Stimulated activated memory B cell treated with anti-CD40 and anti-IgM and Interleukin-4, amounts not matched to agents 10 μg/mL and 1 μg/mL and 100 μg/mL, for 72 hours (primary cell): ENCODE measurements at regions not wholly inside any gene's neighbourhood (a gene's known extent, or its start where the extent isn't known, plus 50 kb on each side); places are given as distances from the start of the nearest gene placed in this dataset.

Experiments
- ATAC-seq: fragments of 150-1000 bp; cut with Tn5 transposase; 2 replicates; pipeline ENCODE4 v1.10.0; 2021
- H3K27ac Mint-ChIP-seq: one replicate; pipeline ENCODE4 v1.8.0; 2022; ENCODE audit warnings: mild to moderate bottlenecking, mixed read lengths
- H3K27me3 Mint-ChIP-seq: one replicate; pipeline ENCODE4 v1.8.0; 2022; ENCODE audit warnings: mixed read lengths
- H3K36me3 Mint-ChIP-seq: one replicate; pipeline ENCODE4 v1.8.0; 2022; ENCODE audit warnings: mixed read lengths
- H3K4me1 Mint-ChIP-seq: one replicate; pipeline ENCODE4 v1.8.0; 2022; ENCODE audit warnings: mixed read lengths
- H3K4me3 Mint-ChIP-seq: one replicate; pipeline ENCODE4 v1.8.0; 2022; ENCODE audit warnings: mild to moderate bottlenecking, moderate library complexity, mixed read lengths
- H3K9me3 Mint-ChIP-seq: one replicate; pipeline ENCODE4 v1.8.0; 2022; ENCODE audit warnings: mixed read lengths

GRCh38 chr4:11497972-11498371 lies 69.3 kb upstream of the HS3ST1 start:
- no peak for ATAC-seq
- Mint-ChIP-seq H3K4me3 (no peak overlapping the region), H3K27ac (no peak overlapping the region), H3K4me1 (no peaks in the 10 kb centered on the region), H3K27me3 (peaks cover 11% of the 10 kb centered on the region), H3K9me3 (peaks cover 6% of the 10 kb centered on the region), H3K36me3 (no peaks in the 10 kb centered on the region)

GRCh38 chr4:11497212-11497806 lies 68.6 kb upstream of the HS3ST1 start:
- H3K36me3 Mint-ChIP-seq: no peaks in the 10 kb centered on the region
- no peaks in the 10 kb centered on the region for H3K4me1 Mint-ChIP-seq
- peaks cover 11% of the 10 kb centered on the region for H3K27me3 Mint-ChIP-seq
- peaks cover 6% of the 10 kb centered on the region for H3K9me3 Mint-ChIP-seq
- H3K27ac Mint-ChIP-seq: no peak overlapping the region
- H3K4me3 Mint-ChIP-seq: no peak overlapping the region
- no peak for ATAC-seq

GRCh38 chr4:11496351-11496829 lies 67.7 kb upstream of the HS3ST1 start:
- Mint-ChIP-seq H3K27ac (no peak overlapping the region), H3K36me3 (no peaks in the 10 kb centered on the region)
- ATAC-seq: no peak

GRCh38 chr4:11495818-11496217 lies 67.1 kb upstream of the HS3ST1 start:
- no peak overlapping the region for H3K4me3 Mint-ChIP-seq
- no peak overlapping the region for H3K27ac Mint-ChIP-seq
- H3K4me1 Mint-ChIP-seq: peaks cover 4% of the 10 kb centered on the region
- peaks cover 11% of the 10 kb centered on the region for H3K27me3 Mint-ChIP-seq
- H3K9me3 Mint-ChIP-seq: peaks cover 3% of the 10 kb centered on the region
- H3K36me3 Mint-ChIP-seq: no peaks in the 10 kb centered on the region
- no peak for ATAC-seq

More at GRCh38 chr4:11496351-11496829, 67.7 kb upstream of the HS3ST1 start:
- no peak overlapping the region for H3K4me3 Mint-ChIP-seq
- H3K9me3 Mint-ChIP-seq: peaks cover 3% of the 10 kb centered on the region
- H3K27me3 Mint-ChIP-seq: peaks cover 11% of the 10 kb centered on the region
- H3K4me1 Mint-ChIP-seq: no peaks in the 10 kb centered on the region

GRCh38 chr4:11495291-11495690 lies 66.6 kb upstream of the HS3ST1 start:
- no peak for ATAC-seq
- Mint-ChIP-seq H3K27ac (no peak overlapping the region), H3K27me3 (peaks cover 11% of the 10 kb centered on the region), H3K36me3 (no peaks in the 10 kb centered on the region), H3K4me1 (peaks cover 9% of the 10 kb centered on the region), H3K9me3 (peaks cover 3% of the 10 kb centered on the region), H3K4me3 (no peak overlapping the region)

GRCh38 chr4:11494232-11494631 lies 65.5 kb upstream of the HS3ST1 start:
- Mint-ChIP-seq H3K27ac (no peak overlapping the region), H3K4me3 (no peak overlapping the region), H3K27me3 (peaks cover 11% of the 10 kb centered on the region), H3K36me3 (no peaks in the 10 kb centered on the region), H3K9me3 (peaks cover 3% of the 10 kb centered on the region), H3K4me1 (peaks cover 14% of the 10 kb centered on the region)
- no peak for ATAC-seq

GRCh38 chr4:11489453-11490083 lies 60.9 kb upstream of the HS3ST1 start:
- Mint-ChIP-seq H3K27ac (no peak overlapping the region), H3K9me3 (no peaks in the 10 kb centered on the region), H3K27me3 (peaks cover 4% of the 10 kb centered on the region), H3K4me1 (peaks cover 19% of the 10 kb centered on the region), H3K36me3 (no peaks in the 10 kb centered on the region), H3K4me3 (no peak overlapping the region)
- ATAC-seq: no peak

- H3K9me3 Mint-ChIP-seq: no peaks in the 10 kb centered on the region
- no peaks in the 10 kb centered on the region for H3K36me3 Mint-ChIP-seq
- no peak overlapping the region for H3K27ac Mint-ChIP-seq
- no peak overlapping the region for H3K4me3 Mint-ChIP-seq
- H3K4me1 Mint-ChIP-seq: peaks cover 19% of the 10 kb centered on the region
- no peaks in the 10 kb centered on the region for H3K27me3 Mint-ChIP-seq
- ATAC-seq: no peak
Observed at GRCh38 chr4:11488657-11489452, 60.2 kb upstream of the HS3ST1 start.

- Mint-ChIP-seq H3K4me1 (peaks cover 19% of the 10 kb centered on the region), H3K9me3 (no peaks in the 10 kb centered on the region), H3K36me3 (no peaks in the 10 kb centered on the region), H3K27me3 (no peaks in the 10 kb centered on the region), H3K27ac (no peak overlapping the region), H3K4me3 (no peak overlapping the region)
- ATAC-seq: no peak
Observed at GRCh38 chr4:11487868-11488544, 59.3 kb upstream of the HS3ST1 start.

- H3K36me3 Mint-ChIP-seq: no peaks in the 10 kb centered on the region
- no peak for ATAC-seq
- H3K27me3 Mint-ChIP-seq: no peaks in the 10 kb centered on the region
- peaks cover 19% of the 10 kb centered on the region for H3K4me1 Mint-ChIP-seq
- no peak overlapping the region for H3K4me3 Mint-ChIP-seq
- H3K27ac Mint-ChIP-seq: no peak overlapping the region
- H3K9me3 Mint-ChIP-seq: no peaks in the 10 kb centered on the region
Observed at GRCh38 chr4:11487139-11487538, 58.4 kb upstream of the HS3ST1 start.

GRCh38 chr4:11485926-11486325 lies 57.2 kb upstream of the HS3ST1 start:
- H3K27ac Mint-ChIP-seq: no peak overlapping the region
- H3K27me3 Mint-ChIP-seq: no peaks in the 10 kb centered on the region
- no peak overlapping the region for H3K4me3 Mint-ChIP-seq
- H3K36me3 Mint-ChIP-seq: no peaks in the 10 kb centered on the region
- peaks cover 16% of the 10 kb centered on the region for H3K4me1 Mint-ChIP-seq
- ATAC-seq: no peak
- no peaks in the 10 kb centered on the region for H3K9me3 Mint-ChIP-seq

- H3K36me3 Mint-ChIP-seq: no peaks in the 10 kb centered on the region
- no peak overlapping the region for H3K4me3 Mint-ChIP-seq
- H3K27ac Mint-ChIP-seq: no peak overlapping the region
- H3K27me3 Mint-ChIP-seq: no peaks in the 10 kb centered on the region
- no peaks in the 10 kb centered on the region for H3K9me3 Mint-ChIP-seq
- peaks cover 7% of the 10 kb centered on the region for H3K4me1 Mint-ChIP-seq
- ATAC-seq: no peak
Observed at GRCh38 chr4:11484531-11484930, 55.8 kb upstream of the HS3ST1 start.

GRCh38 chr4:11483046-11483445 lies 54.4 kb upstream of the HS3ST1 start:
- Mint-ChIP-seq H3K27me3 (no peaks in the 10 kb centered on the region), H3K4me3 (no peak overlapping the region), H3K4me1 (no peaks in the 10 kb centered on the region), H3K36me3 (no peaks in the 10 kb centered on the region), H3K27ac (no peak overlapping the region), H3K9me3 (peaks cover 3% of the 10 kb centered on the region)
- no peak for ATAC-seq

GRCh38 chr4:11480683-11481082 lies 52.0 kb upstream of the HS3ST1 start:
- no peak overlapping the region for H3K27ac Mint-ChIP-seq
- peak; percentile 70 for ATAC-seq
- no peak overlapping the region for H3K4me3 Mint-ChIP-seq
- H3K36me3 Mint-ChIP-seq: no peaks in the 10 kb centered on the region
- H3K4me1 Mint-ChIP-seq: no peaks in the 10 kb centered on the region
- peaks cover 5% of the 10 kb centered on the region for H3K9me3 Mint-ChIP-seq
- no peaks in the 10 kb centered on the region for H3K27me3 Mint-ChIP-seq
